ENCODE measurements at regions not wholly inside any gene's neighbourhood (a gene's known extent, or its start where the extent isn't known, plus 50 kb on each side); places are given as distances from the start of the nearest gene placed in this dataset.

DNA sequence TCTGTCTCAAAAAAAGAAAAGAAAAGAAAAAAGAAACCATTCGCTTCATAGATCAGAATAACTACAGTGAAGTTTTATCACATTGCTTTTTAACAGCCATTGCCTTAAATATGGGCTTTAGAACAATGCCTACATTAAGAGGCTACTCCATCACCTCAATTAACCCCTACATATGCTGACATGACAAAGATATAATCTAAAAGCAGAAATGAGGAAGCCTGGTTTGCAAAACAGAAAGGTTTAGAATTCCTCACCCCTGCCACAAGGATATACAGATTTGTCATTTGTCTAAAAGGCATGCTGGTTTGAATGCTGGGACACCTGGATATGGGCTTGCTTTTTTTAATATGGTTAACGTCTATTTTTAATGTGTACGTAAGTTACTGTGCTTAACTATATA, 1353.0 kb upstream of the C9orf72 start:
- ChIA-PET CTCF (no interaction called here), POLR2A (no interaction called here)
- H3K4me3 ChIP-seq (ENCODE audit: low read depth, low read length), result no peak overlapping the region
- no peak overlapping the region for H3K27ac ChIP-seq (ENCODE audit: extremely low read depth, low read depth, low read length)
- H3K9me3 ChIP-seq (ENCODE audit: control insufficient read depth, insufficient read depth, low read depth, low read length), result no peaks in the 10 kb centered on the region
- H3K4me1 ChIP-seq (ENCODE audit: control insufficient read depth, insufficient read depth, low read length), result no peaks in the 10 kb centered on the region
- no peak for TF ChIP-seq ZNF621 (tag by site-specific recombination; IDR thresholded peaks at IDR 0.05)
- TF ChIP-seq ZNF549 (tag by site-specific recombination; IDR thresholded peaks at IDR 0.05), result no peak
- no peak for TF ChIP-seq ZNF202 (tag by site-specific recombination; IDR thresholded peaks at IDR 0.05; ENCODE audit: borderline replicate concordance)
- no peak for TF ChIP-seq ZNF19 (tag by site-specific recombination; IDR thresholded peaks at IDR 0.05; ENCODE audit: low read depth)
- TF ChIP-seq ZNF530 (tag by site-specific recombination; IDR thresholded peaks at IDR 0.05; ENCODE audit: low read depth), result no peak
- no peak for TF ChIP-seq ZEB2 (tag by site-specific recombination; IDR thresholded peaks at IDR 0.05)
- TF ChIP-seq KLF9 (tag by site-specific recombination; IDR thresholded peaks at IDR 0.05; ENCODE audit: low read depth), result no peak
- TF ChIP-seq SETDB1 (IDR thresholded peaks at IDR 0.05; ENCODE audit: insufficient read length, low read length), result no peak
- TF ChIP-seq TCF7L2 (IDR thresholded peaks at IDR 0.05; ENCODE audit: borderline replicate concordance, low read depth, low read length), result no peak
- TF ChIP-seq ZNF629 (tag by site-specific recombination; IDR thresholded peaks at IDR 0.05), result no peak
- TF ChIP-seq ZNF426 (tag by site-specific recombination; IDR thresholded peaks at IDR 0.05), result no peak
- TF ChIP-seq ZNF677 (tag by site-specific recombination; IDR thresholded peaks at IDR 0.05), result no peak
- TF ChIP-seq, protein P1, sequence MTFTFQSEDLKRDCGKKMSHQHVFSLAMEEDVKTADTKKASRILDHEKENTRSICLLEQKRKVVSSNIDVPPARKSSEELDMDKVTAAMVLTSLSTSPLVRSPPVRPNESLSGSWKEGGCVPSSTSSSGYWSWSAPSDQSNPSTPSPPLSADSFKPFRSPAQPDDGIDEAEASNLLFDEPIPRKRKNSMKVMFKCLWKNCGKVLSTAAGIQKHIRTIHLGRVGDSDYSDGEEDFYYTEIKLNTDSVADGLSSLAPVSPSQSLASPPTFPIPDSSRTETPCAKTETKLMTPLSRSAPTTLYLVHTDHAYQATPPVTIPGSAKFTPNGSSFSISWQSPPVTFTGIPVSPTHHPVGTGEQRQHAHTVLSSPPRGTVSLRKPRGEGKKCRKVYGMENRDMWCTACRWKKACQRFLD (tag by site-specific recombination; IDR thresholded peaks at IDR 0.05), result no peak
- TF ChIP-seq ZNF792 (tag by site-specific recombination; IDR thresholded peaks at IDR 0.05), result no peak
- TF ChIP-seq KLF7 (tag by site-specific recombination; IDR thresholded peaks at IDR 0.05; ENCODE audit: borderline replicate concordance), result no peak
- no peak for TF ChIP-seq ZNF623 (tag by site-specific recombination; IDR thresholded peaks at IDR 0.05)
- TF ChIP-seq, protein P2, sequence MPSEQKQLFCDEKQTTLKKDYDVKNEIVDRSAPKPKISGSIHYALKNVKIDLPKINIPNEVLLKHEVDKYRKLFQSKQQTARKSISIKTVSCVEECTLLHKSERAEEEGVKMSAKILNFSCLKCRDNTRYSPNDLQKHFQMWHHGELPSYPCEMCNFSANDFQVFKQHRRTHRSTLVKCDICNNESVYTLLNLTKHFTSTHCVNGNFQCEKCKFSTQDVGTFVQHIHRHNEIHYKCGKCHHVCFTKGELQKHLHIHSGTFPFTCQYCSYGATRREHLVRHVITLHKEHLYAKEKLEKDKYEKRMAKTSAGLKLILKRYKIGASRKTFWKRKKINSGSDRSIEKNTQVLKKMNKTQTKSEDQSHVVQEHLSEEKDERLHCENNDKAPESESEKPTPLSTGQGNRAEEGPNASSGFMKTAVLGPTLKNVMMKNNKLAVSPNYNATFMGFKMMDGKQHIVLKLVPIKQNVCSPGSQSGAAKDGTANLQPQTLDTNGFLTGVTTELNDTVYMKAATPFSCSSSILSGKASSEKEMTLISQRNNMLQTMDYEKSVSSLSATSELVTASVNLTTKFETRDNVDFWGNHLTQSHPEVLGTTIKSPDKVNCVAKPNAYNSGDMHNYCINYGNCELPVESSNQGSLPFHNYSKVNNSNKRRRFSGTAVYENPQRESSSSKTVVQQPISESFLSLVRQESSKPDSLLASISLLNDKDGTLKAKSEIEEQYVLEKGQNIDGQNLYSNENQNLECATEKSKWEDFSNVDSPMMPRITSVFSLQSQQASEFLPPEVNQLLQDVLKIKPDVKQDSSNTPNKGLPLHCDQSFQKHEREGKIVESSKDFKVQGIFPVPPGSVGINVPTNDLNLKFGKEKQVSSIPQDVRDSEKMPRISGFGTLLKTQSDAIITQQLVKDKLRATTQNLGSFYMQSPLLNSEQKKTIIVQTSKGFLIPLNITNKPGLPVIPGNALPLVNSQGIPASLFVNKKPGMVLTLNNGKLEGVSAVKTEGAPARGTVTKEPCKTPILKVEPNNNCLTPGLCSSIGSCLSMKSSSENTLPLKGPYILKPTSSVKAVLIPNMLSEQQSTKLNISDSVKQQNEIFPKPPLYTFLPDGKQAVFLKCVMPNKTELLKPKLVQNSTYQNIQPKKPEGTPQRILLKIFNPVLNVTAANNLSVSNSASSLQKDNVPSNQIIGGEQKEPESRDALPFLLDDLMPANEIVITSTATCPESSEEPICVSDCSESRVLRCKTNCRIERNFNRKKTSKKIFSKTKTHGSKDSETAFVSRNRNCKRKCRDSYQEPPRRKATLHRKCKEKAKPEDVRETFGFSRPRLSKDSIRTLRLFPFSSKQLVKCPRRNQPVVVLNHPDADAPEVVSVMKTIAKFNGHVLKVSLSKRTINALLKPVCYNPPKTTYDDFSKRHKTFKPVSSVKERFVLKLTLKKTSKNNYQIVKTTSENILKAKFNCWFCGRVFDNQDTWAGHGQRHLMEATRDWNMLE (tag by site-specific recombination; conservative IDR thresholded peaks at IDR 0.05; ENCODE audit: low read depth), result no peak
- TF ChIP-seq ZNF585B (tag by site-specific recombination; IDR thresholded peaks at IDR 0.05), result no peak
- TF ChIP-seq ZNF112 (tag by site-specific recombination; IDR thresholded peaks at IDR 0.05), result no peak
- no peak for TF ChIP-seq RBAK (tag by site-specific recombination; IDR thresholded peaks at IDR 0.05)
- no peaks in the 10 kb centered on the region for H3K36me3 ChIP-seq (ENCODE audit: control insufficient read depth in 2 of 2, insufficient read depth in 1 of 2, low read length in 2 of 2)

DNA sequence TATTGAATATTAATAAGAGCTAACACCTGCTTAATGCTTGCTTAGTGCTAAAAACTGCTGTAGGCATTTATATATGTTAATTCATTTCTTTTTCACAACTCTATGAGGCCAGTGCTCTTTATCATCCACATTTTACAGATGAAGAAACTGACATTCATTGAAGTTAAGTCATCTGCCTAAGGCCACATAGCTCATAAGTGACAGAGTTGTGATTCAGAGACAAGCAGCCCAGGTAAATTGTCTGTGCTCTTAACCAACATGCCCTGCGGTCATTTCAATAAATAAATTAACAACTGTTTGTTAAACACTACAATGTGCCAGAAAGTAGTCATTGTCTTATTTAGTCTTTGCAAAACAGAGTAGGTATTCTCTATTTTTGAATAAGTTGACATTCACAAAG, 1354.4 kb upstream of the C9orf72 start:
- POLR2A ChIA-PET, result no interaction called here
- Histone ChIP-seq H3K4me1 (ENCODE audit: control insufficient read depth, insufficient read depth, low read length) (no peaks in the 10 kb centered on the region), H3K27ac (ENCODE audit: extremely low read depth, low read depth, low read length) (no peak overlapping the region), H3K4me3 (ENCODE audit: low read depth, low read length) (no peak overlapping the region), H3K36me3 (ENCODE audit: control insufficient read depth in 2 of 2, insufficient read depth in 1 of 2, low read length in 2 of 2) (no peaks in the 10 kb centered on the region), H3K9me3 (ENCODE audit: control insufficient read depth, insufficient read depth, low read depth, low read length) (no peaks in the 10 kb centered on the region)
- CTCF ChIA-PET, result interaction anchor here (0.7 kb wide), 1 partner anchor 290 kb away, joined by 4 read pairs; no protein-coding TSS in a partner anchor
- TF ChIP-seq ZNF350 (tag by site-specific recombination; IDR thresholded peaks at IDR 0.05), result no peak
- TF ChIP-seq GLI4 (tag by site-specific recombination; IDR thresholded peaks at IDR 0.05), result no peak
- TF ChIP-seq, protein P3, sequence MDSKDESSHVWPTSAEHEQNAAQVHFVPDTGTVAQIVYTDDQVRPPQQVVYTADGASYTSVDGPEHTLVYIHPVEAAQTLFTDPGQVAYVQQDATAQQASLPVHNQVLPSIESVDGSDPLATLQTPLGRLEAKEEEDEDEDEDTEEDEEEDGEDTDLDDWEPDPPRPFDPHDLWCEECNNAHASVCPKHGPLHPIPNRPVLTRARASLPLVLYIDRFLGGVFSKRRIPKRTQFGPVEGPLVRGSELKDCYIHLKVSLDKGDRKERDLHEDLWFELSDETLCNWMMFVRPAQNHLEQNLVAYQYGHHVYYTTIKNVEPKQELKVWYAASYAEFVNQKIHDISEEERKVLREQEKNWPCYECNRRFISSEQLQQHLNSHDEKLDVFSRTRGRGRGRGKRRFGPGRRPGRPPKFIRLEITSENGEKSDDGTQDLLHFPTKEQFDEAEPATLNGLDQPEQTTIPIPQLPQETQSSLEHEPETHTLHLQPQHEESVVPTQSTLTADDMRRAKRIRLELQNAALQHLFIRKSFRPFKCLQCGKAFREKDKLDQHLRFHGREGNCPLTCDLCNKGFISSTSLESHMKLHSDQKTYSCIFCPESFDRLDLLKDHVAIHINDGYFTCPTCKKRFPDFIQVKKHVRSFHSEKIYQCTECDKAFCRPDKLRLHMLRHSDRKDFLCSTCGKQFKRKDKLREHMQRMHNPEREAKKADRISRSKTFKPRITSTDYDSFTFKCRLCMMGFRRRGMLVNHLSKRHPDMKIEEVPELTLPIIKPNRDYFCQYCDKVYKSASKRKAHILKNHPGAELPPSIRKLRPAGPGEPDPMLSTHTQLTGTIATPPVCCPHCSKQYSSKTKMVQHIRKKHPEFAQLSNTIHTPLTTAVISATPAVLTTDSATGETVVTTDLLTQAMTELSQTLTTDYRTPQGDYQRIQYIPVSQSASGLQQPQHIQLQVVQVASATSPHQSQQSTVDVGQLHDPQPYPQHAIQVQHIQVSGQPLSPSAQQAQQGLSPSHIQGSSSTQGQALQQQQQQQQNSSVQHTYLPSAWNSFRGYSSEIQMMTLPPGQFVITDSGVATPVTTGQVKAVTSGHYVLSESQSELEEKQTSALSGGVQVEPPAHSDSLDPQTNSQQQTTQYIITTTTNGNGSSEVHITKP (tag by site-specific recombination; IDR thresholded peaks at IDR 0.05), result no peak
- TF ChIP-seq, protein P4, sequence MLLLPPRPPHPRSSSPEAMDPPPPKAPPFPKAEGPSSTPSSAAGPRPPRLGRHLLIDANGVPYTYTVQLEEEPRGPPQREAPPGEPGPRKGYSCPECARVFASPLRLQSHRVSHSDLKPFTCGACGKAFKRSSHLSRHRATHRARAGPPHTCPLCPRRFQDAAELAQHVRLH (tag by site-specific recombination; IDR thresholded peaks at IDR 0.05), result no peak
- TF ChIP-seq ZNF19 (tag by site-specific recombination; IDR thresholded peaks at IDR 0.05; ENCODE audit: low read depth), result no peak

All from HEK293 (cell line).